Esophagus squamous epithelium (tissue), 5 donors: ENCODE measurements at regions not wholly inside any gene's neighbourhood (a gene's known extent, or its start where the extent isn't known, plus 50 kb on each side); places are given as distances from the start of the nearest gene placed in this dataset.

Source experiments
- DNase-seq: peaks from one replicate; lab custom pipeline; 2025; lab: John Stamatoyannopoulos, UW
- H3K27ac ChIP-seq, 4 donors: fragments of 200-600 bp; sonication (generic); one replicate each; pipeline ENCODE4 v1.5.1; 2016 to 2019; ENCODE audit warnings: mild to moderate bottlenecking in 1 of 4
- H3K27me3 ChIP-seq, 4 donors: fragments of 200-600 bp; sonication (generic); 1 replicate in 3 of 4; 2 replicates in 1 of 4; pipeline versions ENCODE4 v1.5.1 to v1.6.0; 2017 to 2021; ENCODE audit warnings: antibody characterized with exemption in 1 of 4
- H3K36me3 ChIP-seq, 3 donors: fragments of 200-600 bp; sonication (generic); one replicate each; pipeline ENCODE4 v1.5.1; 2016 to 2019
- H3K4me1 ChIP-seq, 3 donors: fragments of 200-600 bp; sonication (generic); one replicate each; pipeline ENCODE4 v1.5.1; 2017 to 2019
- H3K4me3 ChIP-seq, 4 donors: fragments of 200-600 bp; sonication (generic); 1 replicate in 3 of 4; 2 replicates in 1 of 4; pipeline ENCODE4 v1.5.1; 2016 to 2019; ENCODE audit warnings: mild to moderate bottlenecking in 2 of 4, moderate library complexity in 1 of 4
- H3K9me3 ChIP-seq, 3 donors: fragments of 200-600 bp; sonication (generic); one replicate each; pipeline ENCODE4 v1.5.1; 2016 to 2019
- CTCF ChIP-seq, 6 experiments: fragments of 450-650 bp in 4 of 6; fragments of 200-600 bp in 2 of 6; sonication (generic) in 2 of 6; IDR thresholded peaks; one replicate each; pipeline ENCODE4 v1.5.1; 2016 to 2019; ENCODE audit warnings: antibody characterized with exemption in 6 of 6, mild to moderate bottlenecking in 4 of 6, moderate library complexity in 4 of 6
- POLR2A ChIP-seq, 4 donors: fragments of 450-650 bp; IDR thresholded peaks; one replicate each; pipeline ENCODE4 v1.6.1; 2017; ENCODE audit warnings: antibody characterized with exemption in 4 of 4, mild to moderate bottlenecking in 4 of 4, moderate library complexity in 3 of 4
- WGBS, 2 donors: methylation state at CpG; one replicate each; pipeline ENCODE4 v1.1.5; 2018; 5-methylcytosine and 5-hydroxymethylcytosine counted together
- intact Hi-C: fragments of 100-400 bp; cut with DNase I; formaldehyde crosslinking; loops from one replicate; pipeline ENCODE4 v1.15.0; 2022
- donor health status: DM: yes; HTN: yes; CAD: no.

- no peaks in the 10 kb centered on the region for H3K27me3 ChIP-seq
- no peak overlapping the region for H3K4me3 ChIP-seq
- intact Hi-C loops, result no loop called here
- WGBS, 2 donors, result 57 to 72% methylated on average over 6 of the region's 6 CpGs
- H3K4me1 ChIP-seq, result peaks cover 0 to 11% (median 3%) of the 10 kb centered on the region in 3 donors
- H3K9me3 ChIP-seq, result no peaks in the 10 kb centered on the region
- H3K36me3 ChIP-seq, result no peaks in the 10 kb centered on the region
- DNase-seq, result no peak
- TF ChIP-seq CTCF (IDR thresholded peaks at IDR 0.05) (no peak), POLR2A (IDR thresholded peaks at IDR 0.05) (no peak)
- H3K27ac ChIP-seq, result no peak overlapping the region
Measured at GRCh38 chr5:115072266-115073064, 97.2 kb downstream of the TRIM36 start.

DNA sequence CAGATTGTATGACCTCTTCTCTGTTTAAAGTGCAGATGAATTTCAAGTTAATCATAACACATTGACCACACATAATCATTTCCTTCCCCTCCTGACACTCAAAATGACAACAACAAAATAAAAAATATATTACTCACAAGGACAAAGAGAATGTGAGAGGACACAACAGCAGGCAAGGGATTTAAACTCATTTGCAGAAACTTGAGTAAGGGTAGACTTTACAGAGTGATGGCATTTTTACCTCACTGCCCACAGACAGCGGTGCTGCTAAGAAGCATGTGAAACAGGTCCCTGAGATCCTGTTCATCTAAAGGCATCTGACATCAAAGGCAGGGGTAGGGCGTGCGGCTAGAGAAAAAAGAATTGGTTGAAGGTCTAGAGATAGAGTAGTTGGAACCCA, 99.0 kb downstream of the TRIM36 start:
- no peak for TF ChIP-seq POLR2A (IDR thresholded peaks at IDR 0.05)
- no peak for TF ChIP-seq CTCF (IDR thresholded peaks at IDR 0.05)
- Histone ChIP-seq H3K4me3 (no peak overlapping the region), H3K36me3 (no peaks in the 10 kb centered on the region), H3K27me3 (no peaks in the 10 kb centered on the region), H3K9me3 (no peaks in the 10 kb centered on the region), H3K4me1 (peaks cover 0 to 11% (median 3%) of the 10 kb centered on the region in 3 donors), H3K27ac (no peak overlapping the region)
- WGBS, 2 donors, result 91 to 95% methylated on average over 3 of the region's 3 CpGs
- DNase-seq, result no peak
- intact Hi-C loops, result no loop called here

GRCh38 chr5:115069087-115069968, 100.4 kb downstream of the TRIM36 start:
- no peak overlapping the region for H3K27ac ChIP-seq
- H3K9me3 ChIP-seq, result no peaks in the 10 kb centered on the region
- H3K27me3 ChIP-seq, result no peaks in the 10 kb centered on the region
- H3K36me3 ChIP-seq, result no peaks in the 10 kb centered on the region
- intact Hi-C loops, result no loop called here
- peaks cover 0 to 11% (median 3%) of the 10 kb centered on the region in 3 donors for H3K4me1 ChIP-seq
- peak in 5 of 6 experiments; percentile 35 to 66 (median 46) for TF ChIP-seq CTCF (IDR thresholded peaks at IDR 0.05)
- TF ChIP-seq POLR2A (IDR thresholded peaks at IDR 0.05), result no peak
- DNase-seq, result no peak
- H3K4me3 ChIP-seq, result no peak overlapping the region
- WGBS, 2 donors, result 58 to 61% methylated on average over 3 of the region's 3 CpGs

DNA sequence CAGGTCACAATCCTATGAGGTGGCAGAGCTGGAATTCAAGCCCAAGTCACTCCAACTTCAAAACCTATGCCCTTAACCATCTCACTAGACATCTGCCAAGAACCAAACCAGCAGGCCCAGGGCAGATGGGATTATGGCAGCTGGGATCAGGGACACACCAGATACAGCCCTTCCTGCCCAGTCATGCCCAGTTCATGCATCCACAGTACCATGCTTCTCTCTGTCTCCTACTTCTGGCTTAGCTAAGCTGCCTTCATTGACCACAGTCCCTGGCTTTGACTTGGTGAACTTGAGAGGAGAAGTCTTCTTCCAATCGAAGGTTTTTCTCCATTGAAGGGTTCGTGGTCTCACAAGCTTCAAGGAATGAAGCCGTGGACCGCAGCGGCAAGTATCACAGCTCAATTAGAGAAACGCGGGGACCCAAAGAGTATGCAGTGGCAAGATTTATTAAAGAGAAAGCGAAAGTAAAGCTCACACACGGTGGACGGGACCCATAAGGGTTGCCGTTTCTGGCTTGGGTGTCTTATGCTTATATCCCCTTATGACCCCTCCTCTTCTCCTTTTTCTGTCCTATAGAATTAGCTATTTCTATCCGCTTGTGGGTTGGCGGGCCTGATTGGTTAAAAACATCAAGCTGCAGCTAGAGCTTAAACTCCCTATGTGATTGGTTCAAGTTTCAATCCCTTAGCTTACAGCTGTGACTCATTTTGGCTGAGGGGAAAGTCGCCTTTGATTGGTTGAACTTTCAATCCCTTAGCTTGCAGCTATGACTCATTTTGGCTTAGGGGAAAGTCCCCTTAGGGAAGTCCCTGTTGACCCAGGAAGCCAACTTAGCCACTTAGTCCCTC, 101.2 kb downstream of the TRIM36 start:
- WGBS, 2 donors, result 85 to 90% methylated on average over 13 of the region's 14 CpGs
- intact Hi-C loops, result no loop called here

More for the DNA sequence above, 101.2 kb downstream of the TRIM36 start:
- H3K4me1 ChIP-seq, result peaks cover 0 to 11% (median 3%) of the 10 kb centered on the region in 3 donors
- no peaks in the 10 kb centered on the region for H3K36me3 ChIP-seq
- H3K27ac ChIP-seq, result no peak overlapping the region
- H3K9me3 ChIP-seq, result no peaks in the 10 kb centered on the region
- no peak for DNase-seq
- no peaks in the 10 kb centered on the region for H3K27me3 ChIP-seq
- TF ChIP-seq POLR2A (IDR thresholded peaks at IDR 0.05) (no peak), CTCF (IDR thresholded peaks at IDR 0.05) (no peak)
- no peak overlapping the region for H3K4me3 ChIP-seq
